ENCODE measurements at regions not wholly inside any gene's neighbourhood (a gene's known extent, or its start where the extent isn't known, plus 50 kb on each side); places are given as distances from the start of the nearest gene placed in this dataset.

DNA sequence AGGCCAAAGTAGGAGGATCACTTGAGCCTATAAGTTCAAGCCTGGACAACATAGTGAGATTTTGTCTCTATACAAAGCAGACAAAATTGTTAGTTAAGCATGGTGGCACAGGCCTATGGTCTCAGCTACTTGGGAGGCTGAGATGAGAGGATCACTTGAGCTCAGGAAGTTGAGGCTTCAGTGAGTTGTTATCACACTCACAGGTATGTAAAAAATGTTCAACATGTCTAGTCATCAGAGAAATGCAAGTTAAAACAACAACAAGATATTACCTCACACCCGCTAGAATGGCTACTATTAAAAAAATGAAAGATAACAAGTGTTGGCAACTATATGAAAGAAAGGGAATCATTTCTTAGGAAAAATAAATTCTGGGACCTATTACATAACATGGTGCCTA, 341.5 kb upstream of the ST8SIA4 start:
- TF ChIP-seq, protein P1, sequence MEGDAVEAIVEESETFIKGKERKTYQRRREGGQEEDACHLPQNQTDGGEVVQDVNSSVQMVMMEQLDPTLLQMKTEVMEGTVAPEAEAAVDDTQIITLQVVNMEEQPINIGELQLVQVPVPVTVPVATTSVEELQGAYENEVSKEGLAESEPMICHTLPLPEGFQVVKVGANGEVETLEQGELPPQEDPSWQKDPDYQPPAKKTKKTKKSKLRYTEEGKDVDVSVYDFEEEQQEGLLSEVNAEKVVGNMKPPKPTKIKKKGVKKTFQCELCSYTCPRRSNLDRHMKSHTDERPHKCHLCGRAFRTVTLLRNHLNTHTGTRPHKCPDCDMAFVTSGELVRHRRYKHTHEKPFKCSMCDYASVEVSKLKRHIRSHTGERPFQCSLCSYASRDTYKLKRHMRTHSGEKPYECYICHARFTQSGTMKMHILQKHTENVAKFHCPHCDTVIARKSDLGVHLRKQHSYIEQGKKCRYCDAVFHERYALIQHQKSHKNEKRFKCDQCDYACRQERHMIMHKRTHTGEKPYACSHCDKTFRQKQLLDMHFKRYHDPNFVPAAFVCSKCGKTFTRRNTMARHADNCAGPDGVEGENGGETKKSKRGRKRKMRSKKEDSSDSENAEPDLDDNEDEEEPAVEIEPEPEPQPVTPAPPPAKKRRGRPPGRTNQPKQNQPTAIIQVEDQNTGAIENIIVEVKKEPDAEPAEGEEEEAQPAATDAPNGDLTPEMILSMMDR (IDR thresholded peaks at IDR 0.05; ENCODE audit: insufficient read depth, low read length, poor library complexity, severe bottlenecking) = no peak
- no peak for TF ChIP-seq EZH2phosphoT487 (conservative IDR thresholded peaks at IDR 0.05; ENCODE audit: low read length)

Data from SU-DHL-6 (cell line).